Right lobe of liver (tissue), 6 donors: ENCODE measurements at regions not wholly inside any gene's neighbourhood (a gene's known extent, or its start where the extent isn't known, plus 50 kb on each side); places are given as distances from the start of the nearest gene placed in this dataset.

ENCODE experiments used
- ATAC-seq, 4 donors: fragments of 200-7000 bp; cut with Tn5 transposase; one replicate each; pipeline ENCODE4 v1.9.1; 2020; ENCODE audit warnings: mild to moderate bottlenecking in 4 of 4, moderate library complexity in 4 of 4
- DNase-seq, 3 donors: peaks; one replicate each; pipeline ENCODE4 v3.0.0-alpha.2; 2020
- H3K27ac ChIP-seq, 3 donors: fragments of 200-600 bp; one replicate each; pipeline ENCODE4 v1.8.0; 2022
- H3K27me3 ChIP-seq, 2 donors: fragments of 200-600 bp; one replicate each; pipeline ENCODE4 v1.8.0; 2022
- H3K36me3 ChIP-seq, 4 donors: fragments of 200-600 bp; sonication (generic) in 1 of 4; one replicate each; pipeline versions ENCODE4 v1.5.1 to v1.8.0; 2017 to 2022; ENCODE audit warnings: control low read depth in 1 of 4
- H3K4me1 ChIP-seq, 4 donors: fragments of 200-600 bp; sonication (generic) in 1 of 4; one replicate each; pipeline versions ENCODE4 v1.5.1 to v1.8.0; 2017 to 2022; ENCODE audit warnings: control low read depth in 1 of 4
- H3K4me3 ChIP-seq, 3 donors: fragments of 200-600 bp; one replicate each; pipeline ENCODE4 v1.8.0; 2022
- H3K9me3 ChIP-seq, 4 donors: fragments of 200-600 bp; sonication (generic) in 1 of 4; one replicate each; pipeline versions ENCODE4 v1.5.1 to v1.8.0; 2017 to 2022; ENCODE audit warnings: control low read depth in 1 of 4
- CTCF ChIP-seq, 4 donors: fragments of 200-600 bp in 3 of 4; fragments of 450-650 bp in 1 of 4; IDR thresholded peaks; one replicate each; pipeline versions ENCODE4 v1.5.1 to v1.8.0; 2016 to 2022; ENCODE audit warnings: antibody characterized with exemption in 4 of 4, mild to moderate bottlenecking in 2 of 4
- POLR2A ChIP-seq: fragments of 450-650 bp; IDR thresholded peaks from one replicate; pipeline ENCODE4 v1.6.1; 2017; ENCODE audit warnings: antibody characterized with exemption, mild to moderate bottlenecking
- WGBS: methylation state at CpG from one replicate; pipeline ENCODE4 v1.1.6; 2018; ENCODE audit warnings: low coverage, low lambda C conversion rate; ENCODE audit not compliant: insufficient coverage; ENCODE audit errors: missing lambda C conversion rate; 5-methylcytosine and 5-hydroxymethylcytosine counted together
- intact Hi-C, 2 donors: fragments of 100-400 bp; cut with DNase I; formaldehyde crosslinking; loops; one replicate each; pipeline versions ENCODE4 v1.11.2 to v1.14.1; 2022
- donor health status: DM: no; HTN: yes; CAD: no.
- donor health status: DM: no; HTN: no; CAD: no.
- donor health status: DM: no; HTN: no; CAD: no.
- donor health status: DM: no; HTN: yes; CAD: no.
- donor health status: DM: no; HTN: yes; CAD: no.

- WGBS = 56% methylated on average over 3 of the region's 3 CpGs
- Histone ChIP-seq H3K27me3 (no peaks in the 10 kb centered on the region), H3K9me3 (no peaks in the 10 kb centered on the region), H3K4me3 (no peak overlapping the region), H3K4me1 (no peaks in the 10 kb centered on the region), H3K27ac (no peak overlapping the region), H3K36me3 (no peaks in the 10 kb centered on the region)
- DNase-seq (no peak), ATAC-seq (no peak)
- intact Hi-C loops = no loop called here
- no peak for TF ChIP-seq POLR2A
- TF ChIP-seq CTCF (IDR thresholded peaks at IDR 0.05) = no peak
Observed at GRCh38 chr9:26561928-26562327, 330.7 kb downstream of the CAAP1 start.

GRCh38 chr9:26559506-26559905 lies 333.1 kb downstream of the CAAP1 start:
- no peak overlapping the region for H3K4me3 ChIP-seq
- TF ChIP-seq CTCF (IDR thresholded peaks at IDR 0.05) (no peak), POLR2A (no peak)
- no peak for DNase-seq
- WGBS = 55% methylated on average over 3 of the region's 3 CpGs
- intact Hi-C loops = no loop called here
- no peaks in the 10 kb centered on the region for H3K27me3 ChIP-seq
- no peak overlapping the region for H3K27ac ChIP-seq
- no peak for ATAC-seq
- H3K4me1 ChIP-seq = no peaks in the 10 kb centered on the region
- no peaks in the 10 kb centered on the region for H3K9me3 ChIP-seq
- no peaks in the 10 kb centered on the region for H3K36me3 ChIP-seq

GRCh38 chr9:26551971-26552370 lies 340.6 kb downstream of the CAAP1 start:
- no peak for DNase-seq
- no peaks in the 10 kb centered on the region for H3K36me3 ChIP-seq
- no peaks in the 10 kb centered on the region for H3K27me3 ChIP-seq
- TF ChIP-seq CTCF (IDR thresholded peaks at IDR 0.05) (no peak), POLR2A (no peak)
- H3K9me3 ChIP-seq = no peaks in the 10 kb centered on the region
- no peak overlapping the region for H3K27ac ChIP-seq
- ATAC-seq = no peak
- H3K4me3 ChIP-seq = no peak overlapping the region
- H3K4me1 ChIP-seq = no peaks in the 10 kb centered on the region
- intact Hi-C loops = no loop called here

- 43% methylated on average over 2 of the region's 2 CpGs for WGBS
- TF ChIP-seq POLR2A = no peak
- no peak for TF ChIP-seq CTCF (IDR thresholded peaks at IDR 0.05)
- Histone ChIP-seq H3K27ac (no peak overlapping the region), H3K4me3 (no peak overlapping the region), H3K27me3 (no peaks in the 10 kb centered on the region), H3K36me3 (no peaks in the 10 kb centered on the region), H3K9me3 (no peaks in the 10 kb centered on the region), H3K4me1 (no peaks in the 10 kb centered on the region)
- intact Hi-C loops = no loop called here
- ATAC-seq (no peak), DNase-seq (no peak)
Observed at GRCh38 chr9:26551451-26551850, 341.2 kb downstream of the CAAP1 start.

GRCh38 chr9:26548781-26549290 lies 343.8 kb downstream of the CAAP1 start:
- Histone ChIP-seq H3K27me3 (no peaks in the 10 kb centered on the region), H3K4me3 (no peak overlapping the region), H3K9me3 (no peaks in the 10 kb centered on the region), H3K27ac (no peak overlapping the region), H3K36me3 (no peaks in the 10 kb centered on the region), H3K4me1 (no peaks in the 10 kb centered on the region)
- 40% methylated on average over 4 of the region's 4 CpGs for WGBS
- no peak for DNase-seq
- no peak for ATAC-seq
- TF ChIP-seq POLR2A (no peak), CTCF (IDR thresholded peaks at IDR 0.05) (no peak)
- intact Hi-C loops = no loop called here
